CD14-positive monocyte (primary cell): ENCODE measurements at regions not wholly inside any gene's neighbourhood (a gene's known extent, or its start where the extent isn't known, plus 50 kb on each side); places are given as distances from the start of the nearest gene placed in this dataset.
A peak's percentile ranks its signal among the peaks of the same experiment; 100 is the strongest.

Experiments used
- DNase-seq, 3 donors: peaks; one replicate each; pipeline ENCODE4 v3.0.0-alpha.2; 2011 to 2022
- H2AFZ ChIP-seq: 2 replicates; pipeline ENCODE4 v1.6.0; 2012; ENCODE audit warnings: mild to moderate bottlenecking, low read depth, low read length, inconsistent platforms; ENCODE audit not compliant: insufficient read depth, poor library complexity, severe bottlenecking
- H3K27ac ChIP-seq, 2 donors: 1 replicate in 1 of 2; 2 replicates in 1 of 2; pipeline ENCODE4 v1.5.1; 2012 to 2013; ENCODE audit warnings: low read length in 2 of 2, control low read depth in 1 of 2, inconsistent platforms in 1 of 2, low read depth in 1 of 2, mild to moderate bottlenecking in 1 of 2
- H3K27me3 ChIP-seq, 2 donors: one replicate each; pipeline versions ENCODE4 v1.6.0 to v1.6.1; 2011 to 2013; ENCODE audit warnings: low read length in 2 of 2; ENCODE audit not compliant: control insufficient read depth in 2 of 2, insufficient read depth in 2 of 2
- H3K36me3 ChIP-seq, 2 donors: replicated peaks in 1 of 2; 1 replicate in 1 of 2; 2 replicates in 1 of 2; pipeline versions ENCODE4 v1.5.1 to v1.6.1; 2012 to 2013; ENCODE audit warnings: low read length in 2 of 2, control low read depth in 1 of 2, inconsistent platforms in 1 of 2, mild to moderate bottlenecking in 1 of 2; ENCODE audit not compliant: insufficient read depth in 2 of 2, control insufficient read depth in 1 of 2
- H3K4me1 ChIP-seq, 2 donors: 1 replicate in 1 of 2; 2 replicates in 1 of 2; pipeline versions ENCODE4 v1.5.1 to v1.6.1; 2012 to 2013; ENCODE audit warnings: low read length in 2 of 2, control low read depth in 1 of 2, inconsistent platforms in 1 of 2, mild to moderate bottlenecking in 1 of 2, moderate library complexity in 1 of 2; ENCODE audit not compliant: insufficient read depth in 2 of 2, control insufficient read depth in 1 of 2
- H3K4me2 ChIP-seq: replicated peaks from 2 replicates; pipeline ENCODE3; 2012; ENCODE audit warnings: low read length, moderate library complexity, mild to moderate bottlenecking; ENCODE audit not compliant: poor library complexity, severe bottlenecking; ENCODE audit errors: extremely low read depth
- H3K4me3 ChIP-seq, 3 experiments: fragments of 200-600 bp in 1 of 3; sonication (generic) in 1 of 3; replicated peaks in 1 of 3; 1 replicate in 2 of 3; 2 replicates in 1 of 3; pipeline ENCODE4 v1.5.1; 2011 to 2013; ENCODE audit warnings: low read length in 3 of 3, mild to moderate bottlenecking in 3 of 3, control low read depth in 2 of 3, low read depth in 2 of 3, inconsistent platforms in 1 of 3, moderate library complexity in 1 of 3
- H3K79me2 ChIP-seq: 2 replicates; pipeline ENCODE4 v1.6.0; 2012; ENCODE audit warnings: mild to moderate bottlenecking, control low read depth, inconsistent platforms, low read length, moderate library complexity; ENCODE audit not compliant: insufficient read depth
- H3K9ac ChIP-seq: 2 replicates; pipeline ENCODE4 v1.6.0; 2017; ENCODE audit warnings: low read length, mild to moderate bottlenecking; ENCODE audit not compliant: insufficient read depth, poor library complexity, severe bottlenecking
- H3K9me3 ChIP-seq, 2 donors: replicated peaks in 1 of 2; 1 replicate in 1 of 2; 2 replicates in 1 of 2; pipeline versions ENCODE4 v1.5.1 to v1.6.1; 2012 to 2013; ENCODE audit warnings: low read length in 2 of 2, control low read depth in 1 of 2; ENCODE audit not compliant: control insufficient read depth in 1 of 2, insufficient read depth in 1 of 2
- H4K20me1 ChIP-seq: 2 replicates; pipeline ENCODE4 v1.6.0; 2012; ENCODE audit warnings: mild to moderate bottlenecking, low read length, control low read depth, moderate library complexity; ENCODE audit not compliant: insufficient read depth
- H3K27ac Mint-ChIP-seq, 7 donors: one replicate each; pipeline ENCODE4 v1.8.0; 2020; ENCODE audit warnings: mild to moderate bottlenecking in 7 of 7, mixed read lengths in 7 of 7, moderate library complexity in 6 of 7, inconsistent platforms in 2 of 7
- H3K27me3 Mint-ChIP-seq, 3 donors: one replicate each; pipeline ENCODE4 v1.8.0; 2021 to 2022; ENCODE audit warnings: low read depth in 3 of 3, mild to moderate bottlenecking in 3 of 3, mixed read lengths in 3 of 3, moderate library complexity in 3 of 3, inconsistent platforms in 1 of 3
- H3K36me3 Mint-ChIP-seq, 2 donors: one replicate each; pipeline ENCODE4 v1.8.0; 2020; ENCODE audit warnings: mixed read lengths in 2 of 2, inconsistent platforms in 1 of 2, mild to moderate bottlenecking in 1 of 2
- H3K4me1 Mint-ChIP-seq: one replicate; pipeline ENCODE4 v1.8.0; 2020; ENCODE audit warnings: mild to moderate bottlenecking, mixed read lengths
- H3K4me3 Mint-ChIP-seq, 2 donors: one replicate each; pipeline ENCODE4 v1.8.0; 2020; ENCODE audit warnings: mild to moderate bottlenecking in 2 of 2, mixed read lengths in 2 of 2, moderate library complexity in 1 of 2
- H3K9me3 Mint-ChIP-seq, 7 donors: one replicate each; pipeline ENCODE4 v1.8.0; 2020 to 2022; ENCODE audit warnings: mixed read lengths in 7 of 7, mild to moderate bottlenecking in 6 of 7, moderate library complexity in 6 of 7, inconsistent platforms in 2 of 7
- WGBS: methylation state at CpG from one replicate; pipeline ENCODE4 v1.1.5; 2013; ENCODE audit warnings: missing lambda C conversion rate; ENCODE audit not compliant: insufficient coverage; 5-methylcytosine and 5-hydroxymethylcytosine counted together
- intact Hi-C, 2 donors: fragments of 100-400 bp; cut with micrococcal nuclease; formaldehyde crosslinking; loops; one replicate each; pipeline versions ENCODE4 v1.15.0 to v1.15.1; 2023
- TF ChIP-seq, protein P1 (sequence below): fragments of 200-600 bp; IDR thresholded peaks from one replicate; pipeline ENCODE4 v1.8.0; 2022; ENCODE audit warnings: antibody characterized with exemption, mild to moderate bottlenecking

DNA sequence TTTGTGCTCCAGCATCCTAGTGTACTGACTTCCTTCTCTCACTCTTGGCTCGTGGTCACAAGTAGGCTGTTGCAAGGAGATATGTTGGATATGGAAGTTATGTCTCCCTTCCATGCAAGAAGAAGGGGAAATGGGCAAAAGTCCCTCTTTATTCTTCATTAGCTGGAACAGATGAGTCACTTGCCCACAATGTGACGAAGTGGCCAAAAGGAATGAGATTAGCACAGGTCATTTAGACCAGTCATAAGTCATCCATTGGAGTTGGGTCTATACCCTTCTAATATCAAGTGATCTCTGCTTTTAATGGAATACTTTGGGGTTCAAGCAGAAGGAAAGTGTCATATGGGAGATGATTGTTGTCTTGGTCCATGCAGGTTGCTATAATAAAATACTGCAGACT lies 91.2 kb upstream of the NGF start:
- Histone ChIP-seq H4K20me1 (no peaks in the 10 kb centered on the region), H3K9ac (no peak overlapping the region), H3K79me2 (no peaks in the 10 kb centered on the region), H3K27me3 (no peaks in the 10 kb centered on the region), H3K4me1 (no peaks in the 10 kb centered on the region), H3K4me3 (no peak overlapping the region), H2AFZ (no peak overlapping the region), H3K27ac (no peak overlapping the region), H3K4me2 (no peak overlapping the region), H3K36me3 (no peaks in the 10 kb centered on the region), H3K9me3 (peaks cover 0 to 7% of the 10 kb centered on the region in 2 donors)
- intact Hi-C loops, result no loop called here
- Mint-ChIP-seq H3K4me3 (no peak overlapping the region), H3K27ac (no peak overlapping the region), H3K36me3 (no peaks in the 10 kb centered on the region), H3K27me3 (peaks cover 0 to 2% (median 0%) of the 10 kb centered on the region in 3 donors), H3K9me3 (peaks cover 2 to 14% (median 7%) of the 10 kb centered on the region in 7 donors), H3K4me1 (no peaks in the 10 kb centered on the region)
- DNase-seq, result peak in 1 of 3 donors; percentile 5
- no CpG with 5 or more reads among the region's 2 CpGs for WGBS
- TF ChIP-seq, protein P1, sequence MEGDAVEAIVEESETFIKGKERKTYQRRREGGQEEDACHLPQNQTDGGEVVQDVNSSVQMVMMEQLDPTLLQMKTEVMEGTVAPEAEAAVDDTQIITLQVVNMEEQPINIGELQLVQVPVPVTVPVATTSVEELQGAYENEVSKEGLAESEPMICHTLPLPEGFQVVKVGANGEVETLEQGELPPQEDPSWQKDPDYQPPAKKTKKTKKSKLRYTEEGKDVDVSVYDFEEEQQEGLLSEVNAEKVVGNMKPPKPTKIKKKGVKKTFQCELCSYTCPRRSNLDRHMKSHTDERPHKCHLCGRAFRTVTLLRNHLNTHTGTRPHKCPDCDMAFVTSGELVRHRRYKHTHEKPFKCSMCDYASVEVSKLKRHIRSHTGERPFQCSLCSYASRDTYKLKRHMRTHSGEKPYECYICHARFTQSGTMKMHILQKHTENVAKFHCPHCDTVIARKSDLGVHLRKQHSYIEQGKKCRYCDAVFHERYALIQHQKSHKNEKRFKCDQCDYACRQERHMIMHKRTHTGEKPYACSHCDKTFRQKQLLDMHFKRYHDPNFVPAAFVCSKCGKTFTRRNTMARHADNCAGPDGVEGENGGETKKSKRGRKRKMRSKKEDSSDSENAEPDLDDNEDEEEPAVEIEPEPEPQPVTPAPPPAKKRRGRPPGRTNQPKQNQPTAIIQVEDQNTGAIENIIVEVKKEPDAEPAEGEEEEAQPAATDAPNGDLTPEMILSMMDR, result no peak

DNA sequence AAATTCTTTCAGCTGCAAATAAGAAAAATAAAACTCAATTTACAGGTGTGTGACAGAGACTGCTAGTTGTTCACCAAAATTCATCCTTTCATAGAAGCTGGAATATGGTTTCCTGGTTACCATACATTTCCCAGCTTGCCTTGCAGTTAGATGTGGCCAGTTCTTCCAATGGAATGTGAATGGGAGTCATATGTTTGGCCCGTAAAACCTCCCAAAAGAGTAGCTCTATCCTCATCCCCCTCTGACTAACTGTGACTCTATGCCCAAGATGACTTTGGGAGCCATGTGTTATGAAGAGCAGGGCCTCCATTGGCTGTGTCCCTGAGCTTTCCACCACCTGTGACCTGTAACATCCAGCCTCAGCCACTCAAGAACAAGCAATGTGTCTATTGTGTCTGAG lies 90.6 kb upstream of the NGF start:
- no peak overlapping the region for H3K9ac ChIP-seq
- H3K4me3 ChIP-seq, result no peak overlapping the region
- no peaks in the 10 kb centered on the region for H3K27me3 ChIP-seq
- intact Hi-C loops, result no loop called here
- Mint-ChIP-seq H3K4me3 (no peak overlapping the region), H3K9me3 (peaks cover 2 to 14% (median 10%) of the 10 kb centered on the region in 7 donors), H3K27ac (no peak overlapping the region), H3K36me3 (no peaks in the 10 kb centered on the region), H3K4me1 (no peaks in the 10 kb centered on the region), H3K27me3 (peaks cover 0 to 2% (median 0%) of the 10 kb centered on the region in 3 donors)
- no peak overlapping the region for H3K27ac ChIP-seq
- H3K9me3 ChIP-seq, result peaks cover 0 to 7% of the 10 kb centered on the region in 2 donors
- no peak overlapping the region for H3K4me2 ChIP-seq
- no peaks in the 10 kb centered on the region for H4K20me1 ChIP-seq
- H3K4me1 ChIP-seq, result no peaks in the 10 kb centered on the region
- H2AFZ ChIP-seq, result no peak overlapping the region
- TF ChIP-seq, protein P1, result no peak
- WGBS, result no CpG with 5 or more reads among the region's 1 CpG
- H3K79me2 ChIP-seq, result no peaks in the 10 kb centered on the region
- no peaks in the 10 kb centered on the region for H3K36me3 ChIP-seq
- no peak for DNase-seq
